ENCODE measurements at regions not wholly inside any gene's neighbourhood (a gene's known extent, or its start where the extent isn't known, plus 50 kb on each side); places are given as distances from the start of the nearest gene placed in this dataset.
"Not testable (repeated sequence)": the region's sequence is repeated elsewhere in the genome, so short reads cannot be mapped to it uniquely, and the experiment has no call there.

GRCh38 chr3:106029954-106030626, 161.3 kb upstream of the CBLB start:
- DNase-seq, result no peak

- DNase-seq, result no peak
These were observed 161.8 kb upstream of the CBLB start for GRCh38 chr3:106030627-106030963.

GRCh38 chr3:106032479-106032878, 163.7 kb upstream of the CBLB start:
- DNase-seq, result no peak

GRCh38 chr3:106033654-106034053, 164.8 kb upstream of the CBLB start:
- no peak for DNase-seq

- no peak for DNase-seq
These were observed 165.5 kb upstream of the CBLB start for GRCh38 chr3:106034313-106034712.

- DNase-seq, result no peak
These were observed 166.8 kb upstream of the CBLB start for GRCh38 chr3:106035619-106036018.

- no peak for DNase-seq
These were observed 167.9 kb upstream of the CBLB start for GRCh38 chr3:106036696-106037095.

GRCh38 chr3:106047221-106047620, 178.4 kb upstream of the CBLB start:
- no peak for DNase-seq

GRCh38 chr3:106048946-106049481, 180.2 kb upstream of the CBLB start:
- DNase-seq, result no peak

- no peak for DNase-seq
These were observed 181.0 kb upstream of the CBLB start for GRCh38 chr3:106049821-106050220.

GRCh38 chr3:106056931-106057330, 188.1 kb upstream of the CBLB start:
- no peak for DNase-seq

GRCh38 chr3:106058475-106058874, 189.7 kb upstream of the CBLB start:
- DNase-seq, result no peak

GRCh38 chr3:106059953-106060517, 191.2 kb upstream of the CBLB start:
- DNase-seq, result no peak

- DNase-seq, result no peak
These were observed 195.1 kb upstream of the CBLB start for GRCh38 chr3:106063909-106064308.

GRCh38 chr3:106065831-106066230, 197.0 kb upstream of the CBLB start:
- DNase-seq, result no peak

- no peak for DNase-seq
These were observed 198.9 kb upstream of the CBLB start for GRCh38 chr3:106067711-106068110.

GRCh38 chr3:106068381-106068780, 199.6 kb upstream of the CBLB start:
- DNase-seq, result no peak

- DNase-seq, result no peak
These were observed 200.0 kb upstream of the CBLB start for GRCh38 chr3:106068795-106069194.

GRCh38 chr3:106070187-106070586, 201.4 kb upstream of the CBLB start:
- DNase-seq, result no peak

- no peak for DNase-seq
These were observed 202.5 kb upstream of the CBLB start for GRCh38 chr3:106071306-106071705.

GRCh38 chr3:106072596-106072995, 203.8 kb upstream of the CBLB start:
- DNase-seq, result not testable (repeated sequence)

GRCh38 chr3:106073806-106074205, 205.0 kb upstream of the CBLB start:
- DNase-seq, result not testable (repeated sequence)

- DNase-seq, result not testable (repeated sequence)
These were observed 206.9 kb upstream of the CBLB start for GRCh38 chr3:106075731-106076130.

GRCh38 chr3:106078635-106079034, 209.8 kb upstream of the CBLB start:
- no peak for DNase-seq

- DNase-seq, result no peak
These were observed 213.8 kb upstream of the CBLB start for GRCh38 chr3:106082616-106083015.

All from SW 1271 (cell line).